ENCODE measurements at regions not wholly inside any gene's neighbourhood (a gene's known extent, or its start where the extent isn't known, plus 50 kb on each side); places are given as distances from the start of the nearest gene placed in this dataset.

DNA sequence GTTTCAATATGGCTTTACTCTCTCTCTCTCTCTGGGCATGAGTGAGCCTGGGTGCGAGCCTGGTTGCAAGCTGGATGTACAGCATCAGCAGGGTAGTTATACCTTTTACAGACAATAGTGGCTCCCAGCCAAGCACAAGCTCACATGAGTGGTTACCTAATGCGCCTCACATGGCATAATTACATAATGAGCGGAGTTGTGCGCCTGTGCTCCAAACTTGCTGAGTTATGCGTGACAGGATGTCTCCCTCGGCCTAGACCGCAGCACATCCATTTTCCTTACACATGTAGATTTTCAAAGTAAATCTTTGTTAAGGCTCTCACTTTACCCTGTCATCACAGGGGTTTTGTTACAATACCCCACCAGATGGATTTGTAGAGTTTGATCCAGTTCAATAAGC is 233.5 kb upstream of the WWC1 start (continued):
- TF ChIP-seq, protein P1, sequence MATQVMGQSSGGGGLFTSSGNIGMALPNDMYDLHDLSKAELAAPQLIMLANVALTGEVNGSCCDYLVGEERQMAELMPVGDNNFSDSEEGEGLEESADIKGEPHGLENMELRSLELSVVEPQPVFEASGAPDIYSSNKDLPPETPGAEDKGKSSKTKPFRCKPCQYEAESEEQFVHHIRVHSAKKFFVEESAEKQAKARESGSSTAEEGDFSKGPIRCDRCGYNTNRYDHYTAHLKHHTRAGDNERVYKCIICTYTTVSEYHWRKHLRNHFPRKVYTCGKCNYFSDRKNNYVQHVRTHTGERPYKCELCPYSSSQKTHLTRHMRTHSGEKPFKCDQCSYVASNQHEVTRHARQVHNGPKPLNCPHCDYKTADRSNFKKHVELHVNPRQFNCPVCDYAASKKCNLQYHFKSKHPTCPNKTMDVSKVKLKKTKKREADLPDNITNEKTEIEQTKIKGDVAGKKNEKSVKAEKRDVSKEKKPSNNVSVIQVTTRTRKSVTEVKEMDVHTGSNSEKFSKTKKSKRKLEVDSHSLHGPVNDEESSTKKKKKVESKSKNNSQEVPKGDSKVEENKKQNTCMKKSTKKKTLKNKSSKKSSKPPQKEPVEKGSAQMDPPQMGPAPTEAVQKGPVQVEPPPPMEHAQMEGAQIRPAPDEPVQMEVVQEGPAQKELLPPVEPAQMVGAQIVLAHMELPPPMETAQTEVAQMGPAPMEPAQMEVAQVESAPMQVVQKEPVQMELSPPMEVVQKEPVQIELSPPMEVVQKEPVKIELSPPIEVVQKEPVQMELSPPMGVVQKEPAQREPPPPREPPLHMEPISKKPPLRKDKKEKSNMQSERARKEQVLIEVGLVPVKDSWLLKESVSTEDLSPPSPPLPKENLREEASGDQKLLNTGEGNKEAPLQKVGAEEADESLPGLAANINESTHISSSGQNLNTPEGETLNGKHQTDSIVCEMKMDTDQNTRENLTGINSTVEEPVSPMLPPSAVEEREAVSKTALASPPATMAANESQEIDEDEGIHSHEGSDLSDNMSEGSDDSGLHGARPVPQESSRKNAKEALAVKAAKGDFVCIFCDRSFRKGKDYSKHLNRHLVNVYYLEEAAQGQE (IDR thresholded peaks at IDR 0.05) = no peak
- TF ChIP-seq EGR1 (IDR thresholded peaks at IDR 0.05; ENCODE audit: low read depth in 2 of 2) = no peak
- TF ChIP-seq YY1 (IDR thresholded peaks at IDR 0.05) = no peak
- TF ChIP-seq RXRA (IDR thresholded peaks at IDR 0.05) = no peak
- no peak for TF ChIP-seq GABPA (IDR thresholded peaks at IDR 0.05 in 1 of 2, conservative IDR thresholded peaks at IDR 0.05 in 1 of 2)
- TF ChIP-seq FOXA2 (IDR thresholded peaks at IDR 0.05) = no peak
- no peak for TF ChIP-seq FOXA1 (IDR thresholded peaks at IDR 0.05)
- TF ChIP-seq JUND (IDR thresholded peaks at IDR 0.05) = no peak

DNA sequence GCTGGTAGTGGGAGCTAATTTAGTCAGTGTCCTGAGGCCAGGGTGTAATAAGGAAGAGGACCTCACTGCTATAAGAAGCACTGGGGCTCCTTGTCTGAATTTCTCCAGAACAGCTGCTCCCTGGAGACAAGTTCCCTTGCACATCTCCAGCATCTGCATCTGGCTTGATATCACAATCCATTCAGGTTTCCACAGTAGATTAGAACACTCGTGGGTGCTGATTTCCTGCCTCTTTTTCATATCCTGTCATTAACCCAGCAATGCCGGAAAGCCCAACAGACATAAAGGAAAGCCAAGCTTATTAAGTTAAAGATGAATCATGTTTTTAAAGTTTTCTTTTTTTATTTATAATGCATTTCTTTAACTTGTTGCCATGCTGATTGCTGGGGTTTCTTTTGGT is 232.3 kb upstream of the WWC1 start:
- no peak for TF ChIP-seq HNF4G (IDR thresholded peaks at IDR 0.05)
- no peak for TF ChIP-seq EGR1 (IDR thresholded peaks at IDR 0.05; ENCODE audit: low read depth in 2 of 2)
- no peak for TF ChIP-seq RAD21 (IDR thresholded peaks at IDR 0.05)
- no peak for TF ChIP-seq RXRA (IDR thresholded peaks at IDR 0.05)
- TF ChIP-seq TAF1 (conservative IDR thresholded peaks at IDR 0.05) = no peak
- no peak for TF ChIP-seq FOXA2 (IDR thresholded peaks at IDR 0.05)
- no peak for TF ChIP-seq GABPA (IDR thresholded peaks at IDR 0.05 in 1 of 2, conservative IDR thresholded peaks at IDR 0.05 in 1 of 2)
- TF ChIP-seq FOXA1 (IDR thresholded peaks at IDR 0.05) = no peak
- TF ChIP-seq SP1 (IDR thresholded peaks at IDR 0.05) = no peak
- TF ChIP-seq, protein P2, sequence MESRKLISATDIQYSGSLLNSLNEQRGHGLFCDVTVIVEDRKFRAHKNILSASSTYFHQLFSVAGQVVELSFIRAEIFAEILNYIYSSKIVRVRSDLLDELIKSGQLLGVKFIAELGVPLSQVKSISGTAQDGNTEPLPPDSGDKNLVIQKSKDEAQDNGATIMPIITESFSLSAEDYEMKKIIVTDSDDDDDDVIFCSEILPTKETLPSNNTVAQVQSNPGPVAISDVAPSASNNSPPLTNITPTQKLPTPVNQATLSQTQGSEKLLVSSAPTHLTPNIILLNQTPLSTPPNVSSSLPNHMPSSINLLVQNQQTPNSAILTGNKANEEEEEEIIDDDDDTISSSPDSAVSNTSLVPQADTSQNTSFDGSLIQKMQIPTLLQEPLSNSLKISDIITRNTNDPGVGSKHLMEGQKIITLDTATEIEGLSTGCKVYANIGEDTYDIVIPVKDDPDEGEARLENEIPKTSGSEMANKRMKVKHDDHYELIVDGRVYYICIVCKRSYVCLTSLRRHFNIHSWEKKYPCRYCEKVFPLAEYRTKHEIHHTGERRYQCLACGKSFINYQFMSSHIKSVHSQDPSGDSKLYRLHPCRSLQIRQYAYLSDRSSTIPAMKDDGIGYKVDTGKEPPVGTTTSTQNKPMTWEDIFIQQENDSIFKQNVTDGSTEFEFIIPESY (IDR thresholded peaks at IDR 0.05) = no peak
- TF ChIP-seq JUND (IDR thresholded peaks at IDR 0.05) = no peak
- TF ChIP-seq, protein P1 (IDR thresholded peaks at IDR 0.05) = no peak
- TF ChIP-seq, protein P3, sequence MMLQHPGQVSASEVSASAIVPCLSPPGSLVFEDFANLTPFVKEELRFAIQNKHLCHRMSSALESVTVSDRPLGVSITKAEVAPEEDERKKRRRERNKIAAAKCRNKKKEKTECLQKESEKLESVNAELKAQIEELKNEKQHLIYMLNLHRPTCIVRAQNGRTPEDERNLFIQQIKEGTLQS (IDR thresholded peaks at IDR 0.05) = no peak
- TF ChIP-seq YY1 (IDR thresholded peaks at IDR 0.05) = no peak

More for the DNA sequence above, 232.3 kb upstream of the WWC1 start:
- Histone ChIP-seq H3K9ac (ENCODE audit: low read depth in 1 of 2, low read length in 2 of 2) (no peak overlapping the region), H3K9me3 (ENCODE audit: control insufficient read depth in 4 of 4, low read length in 3 of 4) (no peaks in the 10 kb centered on the region), H3K36me3 (ENCODE audit: control insufficient read depth in 4 of 4, insufficient read depth in 3 of 4, low read depth in 1 of 4, low read length in 3 of 4) (no peaks in the 10 kb centered on the region), H3K27me3 (ENCODE audit: control insufficient read depth in 4 of 4, insufficient read depth in 4 of 4, low read length in 3 of 4) (no peaks in the 10 kb centered on the region), H3K27ac (ENCODE audit: low read depth in 1 of 2, low read length in 2 of 2) (no peak overlapping the region), H3K4me3 (ENCODE audit: low read depth in 1 of 3, low read length in 3 of 3) (no peak overlapping the region), H3K4me1 (ENCODE audit: control insufficient read depth in 4 of 4, insufficient read depth in 4 of 4, low read length in 3 of 4) (no peaks in the 10 kb centered on the region)
- DNase-seq (ENCODE audit: low spot score) = no peak
- 49% methylated on average over 2 of the region's 2 CpGs for WGBS

Measured in liver (tissue), 7 donors.